NCI-H1694 (cell line): ENCODE measurements at regions not wholly inside any gene's neighbourhood (a gene's known extent, or its start where the extent isn't known, plus 50 kb on each side); places are given as distances from the start of the nearest gene placed in this dataset.

Experiments
- DNase-seq: peaks from one replicate; lab custom pipeline; 2025; lab: John Stamatoyannopoulos, UW

DNA sequence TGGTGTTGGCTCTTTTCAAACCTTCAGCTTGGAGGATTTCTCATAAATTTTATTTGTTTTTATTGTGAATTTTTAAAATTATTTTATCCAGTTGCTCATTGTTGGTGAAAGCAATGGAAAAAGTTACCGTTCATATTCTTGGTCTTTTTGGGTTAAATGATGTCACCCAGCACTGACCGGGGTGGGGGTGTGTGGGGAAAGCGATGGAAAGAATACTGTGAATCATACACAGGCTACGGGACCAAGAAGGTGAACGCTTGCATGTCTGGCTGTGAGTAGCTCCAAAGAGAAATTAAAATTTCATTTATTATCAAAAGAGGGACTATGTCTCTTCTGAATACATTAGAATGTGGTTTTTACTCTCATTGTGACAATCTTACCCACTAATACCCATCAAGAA, 430.1 kb downstream of the AEBP2 start:
- no peak for DNase-seq

DNA sequence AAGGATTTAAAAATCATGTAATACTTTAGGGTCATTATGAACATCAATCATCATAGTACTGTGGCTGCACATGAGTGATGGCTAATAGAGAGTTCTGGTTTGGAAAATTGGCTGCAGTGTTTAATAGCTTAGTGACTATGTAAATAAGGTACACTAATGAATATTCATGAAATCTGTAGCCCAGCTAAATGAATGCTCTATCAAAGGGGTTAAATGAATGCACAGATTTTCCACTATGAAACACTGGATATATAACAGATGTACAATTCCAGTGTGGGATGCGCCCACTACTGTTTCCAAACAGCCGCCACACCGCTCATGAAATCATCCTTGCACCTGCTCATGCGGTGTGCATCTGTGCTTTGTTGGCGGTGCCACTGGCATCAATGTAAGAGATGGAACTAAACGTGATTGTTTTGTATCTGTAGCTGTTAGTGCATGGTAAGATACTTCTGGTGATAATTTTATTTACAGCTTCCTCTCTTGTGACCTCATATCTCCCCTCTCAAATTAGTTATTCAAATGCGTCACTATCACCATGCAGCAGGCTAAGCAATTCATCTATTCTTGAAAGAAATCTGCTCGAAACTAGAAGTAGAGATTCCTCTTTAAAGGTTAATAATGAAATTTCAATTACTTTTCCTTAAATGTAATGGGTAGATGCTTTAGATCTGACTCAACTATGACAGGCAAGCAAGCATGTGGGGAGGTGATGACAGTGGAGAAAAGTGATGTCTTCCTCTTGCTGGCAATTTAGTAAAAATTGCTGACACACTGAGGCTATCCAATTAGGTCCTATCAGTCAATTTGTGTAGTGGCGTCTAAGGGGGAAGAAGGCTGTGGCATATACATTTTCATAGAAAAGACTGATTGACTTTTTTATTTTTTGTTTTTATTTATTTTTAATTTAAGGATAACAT, 433.6 kb downstream of the AEBP2 start:
- DNase-seq = peak; percentile 41

DNA sequence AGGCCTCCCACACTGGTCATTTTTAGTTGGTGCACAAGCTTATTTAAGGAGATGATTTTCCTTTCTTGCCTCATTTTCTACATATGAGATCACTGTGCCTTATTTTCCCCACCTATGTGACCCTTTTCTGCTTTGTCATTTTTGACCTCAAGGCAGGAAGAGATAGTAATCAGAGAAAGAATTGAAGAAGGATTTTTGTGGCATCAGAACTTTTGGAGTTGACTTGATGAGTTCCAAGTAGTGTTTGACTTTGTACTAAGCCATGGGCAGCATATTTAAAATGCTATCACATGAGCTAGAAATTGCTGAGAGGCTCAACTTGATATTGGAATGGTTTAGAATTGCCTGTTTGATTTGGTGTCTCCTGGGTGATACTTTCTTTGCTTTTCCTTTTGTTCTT, 440.8 kb downstream of the AEBP2 start:
- no peak for DNase-seq

DNA sequence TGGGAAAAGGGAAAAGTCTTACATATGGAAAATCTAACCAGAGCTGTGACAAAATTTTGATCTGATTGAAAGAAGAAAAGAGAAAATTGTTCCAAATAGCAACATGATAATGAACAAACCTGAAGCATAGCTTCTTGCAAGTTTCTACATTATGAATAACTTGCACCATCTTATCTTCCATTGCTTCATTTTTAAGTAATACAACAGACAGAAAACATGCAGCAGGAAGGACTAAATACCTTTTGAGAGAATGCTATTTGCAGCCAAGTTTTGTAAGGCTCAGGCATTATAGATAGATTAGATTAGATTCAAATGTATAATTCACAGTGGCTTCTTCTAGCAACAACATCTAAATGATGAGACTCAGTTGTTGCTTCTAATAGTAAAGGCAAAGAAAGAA, 441.4 kb downstream of the AEBP2 start:
- no peak for DNase-seq

GRCh38 chr12:19882346-19882745, 443.1 kb downstream of the AEBP2 start:
- no peak for DNase-seq

- no peak for DNase-seq
Observed at GRCh38 chr12:19884021-19884492, 444.8 kb downstream of the AEBP2 start.

- no peak for DNase-seq
Observed at GRCh38 chr12:19885093-19885812, 446.0 kb downstream of the AEBP2 start.

DNA sequence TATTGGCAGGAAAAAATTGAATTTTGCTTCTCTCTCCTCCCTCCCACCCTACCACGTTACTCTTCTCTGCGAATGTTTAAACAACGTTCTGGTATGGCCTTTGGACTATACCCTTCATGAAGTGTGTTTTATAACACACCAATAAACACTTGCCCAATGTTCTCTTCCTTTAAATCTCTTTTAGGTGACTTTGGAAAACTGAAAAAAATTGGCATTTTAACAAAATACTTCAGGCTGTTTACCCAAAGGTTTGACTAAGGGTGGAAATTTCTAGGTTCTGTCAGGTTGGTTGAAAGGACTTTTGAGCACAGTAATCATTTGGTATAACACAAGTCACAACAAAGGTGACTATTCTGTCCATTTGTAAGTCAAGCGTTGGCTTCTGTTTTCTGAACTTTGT, 446.8 kb downstream of the AEBP2 start:
- no peak for DNase-seq

- DNase-seq = no peak
Observed at GRCh38 chr12:19886639-19887064, 447.4 kb downstream of the AEBP2 start.

DNA sequence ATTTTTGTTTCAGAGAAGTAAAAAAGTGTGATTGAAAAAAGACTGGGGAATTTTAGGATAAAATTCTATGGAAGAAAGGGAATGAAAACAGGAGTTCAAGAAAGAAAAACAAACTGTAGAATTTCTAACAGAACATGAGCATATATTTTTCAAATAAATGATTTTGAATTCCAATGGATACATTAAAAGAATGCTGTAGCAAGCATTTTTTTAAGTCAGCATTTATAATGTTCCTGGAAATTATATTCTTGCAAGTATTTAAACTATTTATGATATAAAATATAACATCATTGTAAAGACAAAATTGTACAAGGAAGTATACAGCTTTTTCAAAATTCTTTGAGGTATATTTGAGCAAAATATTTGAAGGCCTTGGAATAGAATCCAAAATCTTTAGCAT, 450.7 kb downstream of the AEBP2 start:
- DNase-seq = no peak

GRCh38 chr12:19891936-19892591, 452.8 kb downstream of the AEBP2 start:
- no peak for DNase-seq

- DNase-seq = no peak
Observed at GRCh38 chr12:19893514-19893913, 454.2 kb downstream of the AEBP2 start.

- no peak for DNase-seq
Observed at GRCh38 chr12:19894050-19894449, 454.8 kb downstream of the AEBP2 start.

DNA sequence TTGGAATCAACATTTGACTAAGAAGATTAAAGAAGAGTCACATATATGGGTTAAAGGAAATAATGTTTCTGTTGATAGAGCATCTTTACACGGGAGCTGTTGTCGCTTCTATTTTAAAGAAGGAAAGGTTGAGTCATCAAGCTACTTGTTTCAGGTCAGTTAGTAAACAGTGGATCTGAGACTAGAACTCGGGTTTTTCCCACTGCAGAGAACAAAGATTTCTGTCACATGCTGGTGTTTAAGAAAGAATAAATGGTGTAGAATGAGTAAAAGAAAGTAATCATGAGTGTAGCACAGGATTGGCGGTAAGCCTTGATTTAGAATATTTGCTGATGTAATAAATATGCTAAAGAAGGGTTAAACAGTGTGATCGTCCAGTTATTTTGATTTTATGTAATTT, 455.5 kb downstream of the AEBP2 start:
- DNase-seq = no peak

DNA sequence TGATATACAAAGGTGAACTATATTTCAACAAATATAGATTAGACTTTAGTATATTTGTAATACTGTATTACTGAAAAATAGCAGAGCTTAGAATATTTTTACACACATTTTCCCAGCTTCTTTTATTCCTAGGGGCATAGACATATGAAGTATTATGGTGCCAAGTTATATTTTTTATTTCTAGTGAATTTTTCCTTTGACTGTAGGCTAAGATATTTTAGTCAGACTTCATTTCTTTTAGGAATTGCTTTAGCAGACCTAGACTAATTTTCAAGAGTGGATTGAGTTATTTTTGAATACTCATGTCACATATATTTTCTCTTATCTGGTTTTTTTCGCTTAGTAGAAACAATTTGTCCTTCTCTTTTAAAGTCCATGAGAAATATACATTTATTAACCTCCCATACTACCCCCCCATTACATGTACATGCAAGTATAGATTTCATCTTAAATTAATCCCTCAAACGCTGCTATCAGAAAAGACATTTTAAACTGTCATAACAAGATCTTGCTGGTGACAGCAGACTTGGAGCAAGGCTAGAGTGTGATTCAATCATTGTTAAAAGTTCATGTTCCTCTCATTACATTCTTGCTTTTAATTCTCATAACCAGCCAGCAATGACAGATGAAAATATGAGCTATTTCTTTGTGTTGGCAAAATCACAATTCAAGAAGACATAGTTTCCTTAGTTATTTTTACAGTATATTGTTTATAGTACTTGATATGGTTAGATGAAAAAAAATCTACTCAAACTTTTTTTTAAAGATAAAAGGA, 456.1 kb downstream of the AEBP2 start:
- DNase-seq = no peak

DNA sequence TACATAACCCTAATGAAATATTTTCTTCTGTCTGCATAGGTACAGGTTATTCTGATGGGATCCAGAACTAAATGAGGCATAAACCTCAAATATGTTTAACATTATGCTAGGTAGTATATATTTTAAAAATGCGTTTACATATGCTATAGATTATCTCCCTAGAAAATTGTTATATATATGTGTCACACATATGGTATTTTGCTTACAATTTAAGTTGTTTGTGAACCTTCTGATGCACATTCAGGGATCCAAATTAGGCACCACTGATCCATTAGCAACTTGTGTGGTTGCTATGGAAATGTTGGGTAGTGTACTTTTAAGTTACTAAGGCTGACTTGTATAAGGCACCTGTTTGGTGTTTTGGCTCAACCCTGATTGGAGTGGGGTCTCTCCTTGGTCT, 456.7 kb downstream of the AEBP2 start:
- no peak for DNase-seq

DNA sequence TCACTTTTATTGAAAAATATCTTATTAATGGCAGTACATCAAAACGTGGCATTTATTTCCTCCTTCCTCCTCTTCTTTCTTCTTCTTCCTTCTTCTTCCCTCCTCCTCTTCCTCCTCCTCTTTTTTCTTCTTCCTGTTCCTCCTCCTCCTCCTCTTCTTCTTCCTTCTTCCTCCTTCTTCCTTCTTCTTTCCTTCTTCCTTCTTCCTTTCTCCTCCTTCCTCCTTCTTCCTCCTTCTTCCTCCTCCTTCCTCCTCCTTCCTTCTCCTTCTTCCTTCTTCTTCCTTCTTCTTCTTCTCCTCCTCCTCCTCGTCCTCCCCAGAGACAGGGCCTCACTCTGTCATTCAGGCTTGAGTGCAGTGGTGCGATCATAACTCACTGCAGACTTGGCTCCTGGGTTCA, 457.2 kb downstream of the AEBP2 start:
- DNase-seq = no peak

DNA sequence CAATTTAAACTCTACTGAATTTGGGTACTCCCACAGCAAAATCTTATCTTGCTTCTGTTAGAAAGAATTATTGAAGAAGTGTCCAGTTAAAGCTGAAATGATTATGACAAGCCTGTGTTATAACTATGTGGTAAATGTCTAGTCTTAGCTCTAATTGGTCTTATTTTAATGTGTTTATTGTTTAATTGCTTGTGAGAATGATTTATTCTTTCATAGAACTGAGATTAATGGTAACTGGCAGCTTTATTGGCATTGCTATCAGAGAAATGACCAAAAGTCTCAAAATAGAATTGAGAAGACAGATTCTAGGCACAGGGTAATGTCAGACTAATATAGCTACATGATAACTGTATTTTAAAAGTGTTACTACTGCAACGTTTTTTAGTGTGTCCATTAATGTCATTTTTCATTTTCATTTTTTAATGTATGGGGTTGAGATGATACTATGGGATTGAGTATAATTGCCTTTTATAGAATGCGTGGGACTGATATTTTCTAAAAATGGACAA, 458.7 kb downstream of the AEBP2 start:
- DNase-seq = no peak

- DNase-seq = no peak
Observed at GRCh38 chr12:19901841-19902240, 462.5 kb downstream of the AEBP2 start.

GRCh38 chr12:19904819-19905218, 463.5 kb upstream of the PDE3A start:
- no peak for DNase-seq

DNA sequence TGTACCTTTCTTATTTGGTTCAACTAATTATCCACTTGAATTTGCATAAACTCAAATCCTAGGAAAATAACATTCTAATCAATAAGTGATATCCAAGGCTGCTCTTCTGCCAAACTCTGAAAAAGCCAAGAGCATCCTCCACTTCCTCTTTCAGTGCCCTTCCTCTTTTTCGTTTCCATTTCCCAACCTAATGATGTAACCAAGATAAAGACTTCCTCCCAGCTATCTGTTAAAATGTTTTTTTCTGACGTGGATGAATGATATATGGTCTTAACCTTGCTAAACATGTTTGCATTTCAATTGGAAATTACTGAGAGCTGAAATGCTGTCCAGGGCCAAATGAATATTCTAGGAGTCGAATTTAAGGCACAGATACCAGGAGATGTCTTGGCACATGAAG, 459.5 kb upstream of the PDE3A start:
- no peak for DNase-seq

DNA sequence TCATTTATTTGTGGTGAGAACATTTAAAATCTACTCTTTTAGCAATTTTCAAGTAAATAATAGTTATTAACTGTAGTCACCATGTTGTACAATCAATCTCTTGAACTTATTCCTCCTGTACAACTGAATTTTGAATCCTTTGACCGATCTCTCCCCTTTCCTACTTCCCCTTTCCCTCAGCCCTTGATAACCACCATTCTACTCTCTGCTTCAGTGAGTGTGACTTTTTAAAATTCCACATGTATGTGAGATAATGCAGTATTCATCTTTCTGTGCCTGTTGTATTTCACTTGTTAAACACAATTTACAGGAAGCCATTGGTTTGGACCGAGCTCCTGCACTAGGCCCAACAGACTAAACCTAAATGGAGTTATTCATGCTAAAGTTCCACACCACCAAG, 458.9 kb upstream of the PDE3A start:
- no peak for DNase-seq
